Dermis microvascular lymphatic vessel endothelial cell (primary cell): ENCODE measurements at regions not wholly inside any gene's neighbourhood (a gene's known extent, or its start where the extent isn't known, plus 50 kb on each side); places are given as distances from the start of the nearest gene placed in this dataset.

Source experiments
- DNase-seq, 2 donors: peaks; one replicate each; pipeline versions ENCODE4 v3.0.0 to v3.0.0-alpha.2; 2010; ENCODE audit warnings: low read depth in 2 of 2

DNA sequence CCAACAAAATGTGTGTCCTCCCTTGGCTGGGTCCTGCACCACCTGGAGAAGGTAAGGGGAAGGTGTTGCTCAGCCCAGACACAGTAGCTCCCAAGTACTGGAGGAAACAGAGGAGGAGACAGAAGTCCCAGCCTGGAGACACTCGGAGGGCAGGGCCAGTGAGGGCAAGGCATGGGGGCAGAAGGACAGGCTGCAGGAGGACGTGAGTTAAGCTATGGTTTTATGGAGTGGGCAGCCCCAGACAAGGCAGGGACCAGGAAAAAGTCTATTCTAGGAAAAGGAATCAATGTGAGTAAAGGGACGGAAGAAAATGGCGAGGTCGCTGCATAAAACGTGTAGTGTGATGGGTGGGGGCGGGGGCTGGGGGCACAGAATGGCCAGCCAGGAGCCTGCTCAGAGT, 210.1 kb upstream of the DIO3 start:
- no peak for DNase-seq

- DNase-seq: no peak
These were observed 209.5 kb upstream of the DIO3 start for GRCh38 chr14:101351769-101352168.

DNA sequence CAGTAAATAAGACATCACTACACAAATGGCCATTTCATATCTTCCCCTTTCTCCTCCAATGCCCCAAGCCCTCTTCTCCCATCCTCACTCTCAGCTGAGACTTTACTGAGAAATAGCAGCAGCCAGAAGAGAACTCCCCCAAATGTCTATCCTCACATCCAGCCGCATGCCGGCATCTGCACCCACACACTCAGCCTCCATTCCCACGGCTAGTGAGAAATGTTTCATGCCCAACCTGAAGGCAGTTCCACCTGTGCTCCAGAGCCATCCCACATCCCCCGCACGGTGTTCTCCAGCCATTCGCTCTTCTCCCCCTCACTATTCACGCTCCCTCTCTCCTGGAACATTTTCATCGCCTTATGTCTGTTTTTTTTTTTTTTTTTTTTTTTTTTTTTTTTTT, 208.7 kb upstream of the DIO3 start:
- DNase-seq: no peak

DNA sequence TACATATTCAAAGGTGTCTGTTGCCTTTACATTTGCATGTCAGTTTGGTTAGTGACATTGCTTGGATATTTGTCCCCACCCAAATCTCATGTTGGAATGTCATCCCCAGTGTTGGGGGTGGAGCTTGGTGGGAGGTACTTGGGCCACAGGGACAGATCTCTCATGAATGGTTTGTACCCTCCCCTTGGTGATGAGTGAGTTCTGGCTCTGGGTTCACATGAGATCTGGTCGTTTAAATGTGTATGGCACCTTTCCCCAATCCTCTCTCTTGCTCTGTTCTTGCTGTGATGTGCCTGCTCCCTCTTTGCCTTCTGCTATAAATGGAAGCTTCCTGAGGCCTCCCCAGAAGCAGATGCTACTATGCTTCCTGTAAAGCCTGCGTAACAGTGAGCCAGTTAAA, 207.9 kb upstream of the DIO3 start:
- no peak for DNase-seq

- no peak for DNase-seq
These were observed 206.6 kb upstream of the DIO3 start for GRCh38 chr14:101354726-101355125.

- no peak for DNase-seq
These were observed 206.0 kb upstream of the DIO3 start for GRCh38 chr14:101355284-101355683.

DNA sequence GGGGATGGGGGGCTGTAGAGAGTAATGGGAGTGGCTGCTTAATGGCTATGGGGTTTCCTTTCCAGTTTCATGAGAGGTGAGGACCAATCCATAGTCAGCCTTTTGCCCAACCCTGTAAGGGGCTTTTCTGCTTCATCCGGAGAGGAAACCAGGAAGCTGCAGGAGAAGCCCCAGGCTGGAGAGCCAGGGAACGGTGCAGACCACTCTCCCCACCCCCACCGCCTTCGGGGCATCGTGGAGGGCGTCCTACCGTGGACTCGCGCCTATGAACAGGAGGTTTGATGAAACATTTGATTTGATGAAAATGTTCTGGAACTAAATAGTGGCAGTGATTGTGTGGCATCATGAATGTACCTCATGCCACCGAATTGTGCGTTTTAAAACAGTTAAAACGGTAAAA, 204.3 kb upstream of the DIO3 start:
- no peak for DNase-seq

- DNase-seq: no peak
These were observed 203.6 kb upstream of the DIO3 start for GRCh38 chr14:101357559-101358319.

DNA sequence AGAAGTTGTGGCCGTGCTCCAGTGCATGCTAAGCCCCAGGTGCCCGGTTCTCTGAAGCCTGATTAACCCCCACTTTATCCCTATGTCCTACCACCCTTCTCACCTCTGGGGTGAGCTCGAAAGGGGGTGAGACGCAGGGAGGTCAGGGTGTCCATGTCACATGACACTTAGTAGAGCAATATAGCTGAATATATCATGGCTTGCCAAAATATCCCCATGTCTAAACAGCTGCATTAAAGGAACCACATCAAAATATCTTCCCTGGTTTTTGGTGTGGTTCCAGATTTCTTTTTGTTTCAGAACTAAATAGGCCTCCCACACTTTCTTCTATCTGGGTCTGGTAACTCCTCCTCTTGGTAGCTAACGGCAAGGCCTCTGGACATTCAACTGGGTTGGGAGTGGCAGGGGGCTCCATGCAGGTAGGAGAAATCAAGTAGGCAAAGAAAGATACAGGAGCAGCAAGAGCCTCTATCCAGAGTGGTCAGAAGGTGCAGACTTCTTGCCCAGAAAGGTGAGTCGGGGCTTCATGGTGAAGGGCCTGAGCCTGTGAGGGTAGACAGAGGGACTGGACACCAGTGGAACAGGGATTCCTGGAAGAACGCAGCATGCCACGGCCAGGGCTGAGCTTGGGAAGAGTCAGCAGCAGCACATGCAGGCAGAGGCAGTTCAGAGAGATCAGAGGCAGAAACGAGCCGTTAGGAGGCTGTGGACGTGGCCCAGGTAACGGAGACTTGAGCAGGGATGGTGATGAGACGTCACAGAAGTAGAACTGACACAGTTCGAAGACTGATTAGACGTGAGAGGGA, 202.8 kb upstream of the DIO3 start:
- no peak for DNase-seq

DNA sequence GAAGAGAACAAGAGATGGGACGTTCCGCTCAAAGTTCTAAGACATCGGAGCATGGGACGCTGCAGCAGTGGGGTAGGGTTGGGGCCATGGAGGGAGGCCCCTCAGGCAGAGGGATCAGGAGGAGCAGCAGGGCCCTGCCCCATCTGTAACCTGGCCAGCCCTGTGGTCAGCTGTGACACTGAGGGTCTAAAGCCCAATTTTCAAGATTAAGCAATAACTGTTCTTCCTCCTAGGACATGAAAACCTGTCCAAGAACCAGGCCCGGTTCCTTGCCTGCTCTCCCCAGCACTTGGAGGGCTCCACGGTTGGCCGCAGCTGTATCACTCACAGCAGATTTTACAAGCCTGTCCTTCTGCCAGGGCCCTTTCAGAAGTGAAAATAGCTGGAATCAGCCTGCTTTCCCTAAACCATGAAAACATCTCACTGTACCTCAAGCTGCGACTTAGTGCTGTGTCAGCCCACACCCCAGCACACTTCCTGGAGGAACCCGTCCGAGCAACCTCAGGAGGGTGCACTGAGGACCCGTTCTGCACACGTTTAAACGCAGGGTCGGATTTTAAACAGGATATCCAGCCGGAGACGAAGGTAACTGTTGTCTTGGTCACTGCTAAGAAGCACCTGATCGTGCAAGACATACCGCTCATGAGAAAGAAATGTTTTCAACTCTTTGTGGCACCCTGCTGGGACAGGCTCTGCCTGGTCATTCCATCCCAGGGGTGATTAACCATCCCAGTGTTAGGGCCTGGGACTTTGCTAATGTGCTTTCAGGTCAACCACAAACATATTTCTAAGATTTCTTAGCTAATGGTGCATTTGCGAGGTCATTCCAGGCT, 201.9 kb upstream of the DIO3 start:
- no peak for DNase-seq

DNA sequence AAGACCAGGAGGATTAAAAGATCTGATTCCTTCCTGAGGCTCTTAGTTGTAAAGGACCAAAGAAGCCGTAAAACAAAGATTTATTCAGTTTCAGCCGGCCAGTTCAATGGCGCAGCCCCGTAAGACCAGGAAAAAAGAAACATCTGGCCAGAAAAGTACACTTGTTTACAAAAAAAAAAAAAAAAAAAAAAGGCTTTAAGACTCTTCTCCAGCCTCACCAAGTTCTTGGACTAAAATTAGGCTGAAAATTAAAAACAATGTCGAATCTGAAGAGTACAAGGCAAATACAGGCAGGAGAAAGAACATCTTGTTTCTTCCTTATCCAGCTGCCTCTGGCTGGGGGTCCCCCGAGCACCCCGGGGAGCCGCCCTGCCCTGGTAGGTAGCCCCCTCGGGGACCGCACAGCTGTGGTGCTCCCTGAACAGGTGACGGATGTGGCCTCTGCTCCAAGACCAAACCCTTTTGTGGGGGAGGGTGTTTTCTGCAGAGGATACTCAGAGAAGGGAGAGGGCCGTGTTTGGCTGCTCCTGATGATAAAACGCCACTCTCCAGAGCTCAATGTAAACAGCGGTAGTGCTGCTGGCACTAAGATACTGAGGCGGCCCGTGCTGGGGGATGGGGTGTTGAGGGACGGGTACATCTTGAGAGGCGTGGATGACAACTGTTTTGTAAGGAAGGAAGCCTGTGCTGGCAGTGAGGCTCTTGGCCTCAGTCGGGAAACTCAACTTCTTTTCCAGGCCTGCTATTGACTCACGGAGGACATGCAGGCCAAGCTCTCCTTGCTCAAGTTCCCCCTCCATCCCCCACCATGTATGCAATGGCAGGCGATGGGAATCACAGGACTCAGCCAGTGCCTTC, 201.0 kb upstream of the DIO3 start:
- DNase-seq: no peak

- DNase-seq: no peak
These were observed 200.3 kb upstream of the DIO3 start for GRCh38 chr14:101361044-101361443.

DNA sequence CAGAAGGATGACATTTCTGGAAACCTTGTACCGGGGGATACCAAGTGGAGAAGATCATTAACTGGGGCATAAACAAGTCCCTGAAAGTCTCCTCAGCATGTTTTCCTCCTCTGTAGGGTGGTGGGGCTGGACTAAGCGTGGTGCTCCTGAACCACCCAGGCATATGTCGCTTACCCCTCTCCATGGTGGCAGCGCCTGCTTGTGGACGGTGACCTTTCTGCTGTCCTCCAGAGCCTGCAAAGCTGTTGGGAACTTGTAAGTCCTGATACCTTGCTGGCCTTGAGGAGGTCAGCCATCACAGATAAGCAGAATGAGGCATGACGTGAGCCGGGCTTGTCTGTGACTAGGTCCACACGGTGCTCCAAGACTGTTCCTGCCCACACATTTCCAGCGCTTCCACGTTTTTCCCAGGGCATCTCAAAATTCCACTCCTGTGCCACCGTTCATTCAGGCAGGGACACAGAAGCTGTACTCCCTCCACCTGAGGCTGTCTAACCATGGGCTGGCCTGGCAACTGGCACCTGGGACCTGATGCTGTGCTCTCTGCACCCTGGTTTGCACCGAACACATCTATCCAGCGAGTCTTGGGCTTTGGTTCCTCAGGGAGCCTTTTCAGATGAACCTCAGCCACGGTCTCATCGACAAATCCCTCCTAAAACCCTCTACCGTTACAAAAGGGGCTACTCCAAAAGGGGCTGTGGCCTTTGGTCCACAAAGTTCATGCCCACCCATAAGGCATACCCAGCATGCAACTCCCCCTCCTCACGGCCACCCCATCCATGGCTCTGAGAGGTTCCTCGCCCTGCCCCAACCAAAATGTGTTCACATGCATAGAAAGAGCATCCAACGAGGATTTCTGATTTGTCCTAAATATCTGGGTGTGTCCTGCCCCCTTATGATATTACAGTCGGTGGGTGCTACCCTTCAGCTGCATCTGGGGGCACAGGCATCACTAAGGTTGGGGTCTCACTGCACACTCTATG, 199.6 kb upstream of the DIO3 start:
- DNase-seq: no peak

DNA sequence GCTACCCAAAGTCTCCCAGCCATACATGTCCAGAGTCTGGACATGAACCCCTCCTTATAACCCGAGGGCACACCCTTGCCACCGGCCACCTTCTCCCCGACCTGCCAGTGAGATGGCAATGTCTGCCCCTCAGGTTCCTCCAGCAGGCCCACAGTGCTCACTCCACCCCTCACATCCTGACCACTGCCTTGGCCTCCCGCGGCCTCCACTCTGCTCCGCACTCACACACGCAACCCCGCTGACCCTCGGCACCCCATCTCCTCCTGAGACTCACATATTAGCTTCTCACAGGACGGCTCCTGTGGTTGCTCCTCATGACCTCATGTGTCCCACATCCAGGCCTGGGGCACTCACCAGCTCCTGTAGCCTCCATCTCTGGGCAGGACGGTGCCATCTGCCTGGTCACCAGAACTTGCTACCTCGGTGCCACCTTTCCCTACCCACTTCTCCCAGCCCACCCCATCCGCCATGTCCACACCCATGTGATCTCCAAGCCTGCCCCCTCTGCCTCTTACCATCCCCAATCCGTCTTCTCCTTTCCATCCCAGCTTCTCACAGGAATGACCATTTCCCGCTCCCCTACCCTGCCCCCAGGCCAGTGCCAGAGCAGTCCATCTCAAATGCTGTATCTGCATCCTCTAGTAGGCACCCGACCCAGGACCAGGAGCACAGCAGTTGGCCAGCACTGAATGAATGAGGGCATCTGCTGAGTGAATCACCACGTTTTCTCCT, 198.6 kb upstream of the DIO3 start:
- no peak for DNase-seq

DNA sequence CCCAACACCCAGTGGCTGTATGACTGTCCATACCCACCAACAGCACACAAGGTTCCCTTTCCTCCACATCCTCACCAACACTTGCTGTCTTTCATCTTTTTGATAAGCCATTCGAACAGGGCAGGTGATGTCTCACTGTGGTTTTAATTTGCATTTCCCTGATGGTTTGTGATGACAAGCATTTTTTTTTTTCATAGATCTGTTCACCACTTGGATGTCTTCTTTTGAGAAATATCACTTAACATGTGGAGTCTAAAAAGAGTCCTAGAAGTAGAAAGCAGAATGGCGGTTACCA, 198.1 kb upstream of the DIO3 start:
- no peak for DNase-seq

- DNase-seq: no peak
These were observed 197.4 kb upstream of the DIO3 start for GRCh38 chr14:101363880-101364391.

DNA sequence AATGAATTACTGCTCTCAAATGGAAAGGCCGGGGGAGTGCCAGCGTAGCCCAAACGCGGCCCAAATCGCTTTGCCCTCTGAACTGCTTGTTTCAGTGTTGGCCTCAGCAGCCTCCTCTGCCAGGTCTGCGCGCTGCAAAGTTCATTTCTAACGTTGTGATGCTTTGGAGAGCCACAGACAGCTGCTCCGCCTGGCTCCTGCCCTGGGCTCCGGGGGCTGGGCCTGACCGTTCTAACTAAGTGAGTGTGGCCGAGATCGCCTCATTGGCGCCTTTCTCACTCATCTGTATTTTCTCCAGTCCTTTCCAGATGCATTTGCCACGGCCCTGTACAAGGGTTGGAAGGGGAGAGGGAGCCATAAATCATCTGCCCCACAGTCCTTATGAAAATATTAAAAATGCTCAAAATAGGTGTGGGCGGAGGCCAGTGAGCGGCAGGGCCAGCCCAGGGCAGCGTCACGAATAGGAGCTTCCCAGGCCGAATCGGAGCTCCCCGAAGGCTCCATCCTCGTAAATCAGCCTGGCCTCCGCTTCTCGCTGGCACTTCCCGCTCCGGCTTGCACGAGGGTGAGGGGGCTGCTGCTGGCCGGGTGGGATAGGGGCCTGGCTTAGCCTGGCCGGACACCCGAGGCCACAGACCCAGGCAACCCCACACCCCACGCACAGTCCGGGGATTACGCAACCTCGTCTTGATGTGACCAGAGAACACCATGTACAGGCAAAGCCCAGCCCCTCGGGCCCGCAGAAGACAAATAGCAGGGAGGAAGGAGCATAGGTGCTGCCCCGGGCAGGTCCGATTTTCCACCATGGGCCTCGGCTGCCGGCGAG, 196.6 kb upstream of the DIO3 start:
- DNase-seq: no peak
